ENCODE measurements at regions not wholly inside any gene's neighbourhood (a gene's known extent, or its start where the extent isn't known, plus 50 kb on each side); places are given as distances from the start of the nearest gene placed in this dataset.
A peak's percentile ranks its signal among the peaks of the same experiment; 100 is the strongest.

- H3K27ac ChIP-seq (ENCODE audit: extremely low read depth, low read depth, low read length), result no peak overlapping the region
- TF ChIP-seq ZBTB17 (tag by site-specific recombination; IDR thresholded peaks at IDR 0.05) (0 out of 2 replicates have a peak, but pooled peaks have one; percentile 21), ZIC2 (tag by site-specific recombination; IDR thresholded peaks at IDR 0.05) (no peak), ZNF549 (tag by site-specific recombination; IDR thresholded peaks at IDR 0.05) (no peak), ZNF514 (tag by site-specific recombination; IDR thresholded peaks at IDR 0.05) (no peak), ZNF76 (tag by site-specific recombination; IDR thresholded peaks at IDR 0.05; ENCODE audit: borderline replicate concordance, low read depth) (no peak), ZNF280C (tag by site-specific recombination; IDR thresholded peaks at IDR 0.05) (no peak), ZNF501 (tag by site-specific recombination; IDR thresholded peaks at IDR 0.05) (no peak), FEZF1 (tag by site-specific recombination; IDR thresholded peaks at IDR 0.05) (no peak), ZBTB44 (tag by site-specific recombination; IDR thresholded peaks at IDR 0.05) (0 out of 2 replicates have a peak, but pooled peaks have one; percentile 9), ZSCAN23 (tag by site-specific recombination; IDR thresholded peaks at IDR 0.05) (no peak), ZNF707 (tag by site-specific recombination; IDR thresholded peaks at IDR 0.05) (no peak), ZNF133 (tag by site-specific recombination; IDR thresholded peaks at IDR 0.05) (no peak), ATF2 (tag by site-specific recombination; IDR thresholded peaks at IDR 0.05; ENCODE audit: low read depth) (0 out of 2 replicates have a peak, but pooled peaks have one; percentile 4), ZNF624 (tag by site-specific recombination; IDR thresholded peaks at IDR 0.05) (no peak)
- POLR2A ChIA-PET, result no interaction called here
- H3K4me3 ChIP-seq (ENCODE audit: low read depth, low read length), result no peak overlapping the region
- H3K9me3 ChIP-seq (ENCODE audit: control insufficient read depth, insufficient read depth, low read depth, low read length), result no peaks in the 10 kb centered on the region; the same call in 1 of the 2 replicates
- CTCF ChIA-PET, result interaction anchor here (0.5 to 0.6 kb wide), 3 partner anchors 105 to 489 kb away, joined by 3 to 5 read pairs (median 3); no protein-coding TSS in a partner anchor
- H3K36me3 ChIP-seq (ENCODE audit: control insufficient read depth in 2 of 2, insufficient read depth in 1 of 2, low read length in 2 of 2), result no peaks in the 10 kb centered on the region
- no peaks in the 10 kb centered on the region for H3K4me1 ChIP-seq (ENCODE audit: control insufficient read depth, insufficient read depth, low read length)
Observed at GRCh38 chr2:206368933-206369569, 74.3 kb upstream of the ADAM23 start.

DNA sequence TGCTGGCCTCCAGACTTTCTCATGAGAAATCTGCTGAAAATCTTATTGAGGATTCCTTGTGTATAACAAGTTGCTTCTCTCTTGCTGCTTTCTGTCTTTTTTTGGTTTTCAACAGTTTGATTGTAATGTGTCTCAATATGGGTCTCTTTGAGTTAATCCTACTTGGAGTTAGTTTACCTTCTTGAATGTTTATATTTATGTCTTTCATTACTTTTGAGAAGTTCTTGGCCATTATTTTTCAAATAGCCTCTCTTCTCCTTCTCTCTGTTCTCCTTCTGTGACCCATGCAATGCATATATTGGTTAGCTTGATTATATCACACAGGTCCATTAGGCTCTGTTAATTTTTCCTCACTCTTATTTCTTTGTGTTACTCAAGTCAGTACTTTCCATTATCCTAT, 67.4 kb upstream of the ADAM23 start:
- Histone ChIP-seq H3K9me3 (ENCODE audit: control insufficient read depth, insufficient read depth, low read depth, low read length) (no peaks in the 10 kb centered on the region; the same call in 1 of the 2 replicates), H3K4me1 (ENCODE audit: control insufficient read depth, insufficient read depth, low read length) (no peaks in the 10 kb centered on the region), H3K36me3 (ENCODE audit: control insufficient read depth in 2 of 2, insufficient read depth in 1 of 2, low read length in 2 of 2) (no peaks in the 10 kb centered on the region), H3K4me3 (ENCODE audit: low read depth, low read length) (no peak overlapping the region), H3K27ac (ENCODE audit: extremely low read depth, low read depth, low read length) (no peak overlapping the region)
- CTCF ChIA-PET, result no interaction called here
- POLR2A ChIA-PET, result no interaction called here
- TF ChIP-seq ZNF184 (tag by site-specific recombination; IDR thresholded peaks at IDR 0.05) (no peak), ZNF558 (tag by site-specific recombination; IDR thresholded peaks at IDR 0.05) (peak; percentile 80), ZNF677 (tag by site-specific recombination; IDR thresholded peaks at IDR 0.05) (no peak), PRDM2 (tag by site-specific recombination; IDR thresholded peaks at IDR 0.05; ENCODE audit: borderline replicate concordance) (no peak), SETDB1 (IDR thresholded peaks at IDR 0.05; ENCODE audit: insufficient read length, low read length) (peak; percentile 58)
- TF ChIP-seq, protein P1, sequence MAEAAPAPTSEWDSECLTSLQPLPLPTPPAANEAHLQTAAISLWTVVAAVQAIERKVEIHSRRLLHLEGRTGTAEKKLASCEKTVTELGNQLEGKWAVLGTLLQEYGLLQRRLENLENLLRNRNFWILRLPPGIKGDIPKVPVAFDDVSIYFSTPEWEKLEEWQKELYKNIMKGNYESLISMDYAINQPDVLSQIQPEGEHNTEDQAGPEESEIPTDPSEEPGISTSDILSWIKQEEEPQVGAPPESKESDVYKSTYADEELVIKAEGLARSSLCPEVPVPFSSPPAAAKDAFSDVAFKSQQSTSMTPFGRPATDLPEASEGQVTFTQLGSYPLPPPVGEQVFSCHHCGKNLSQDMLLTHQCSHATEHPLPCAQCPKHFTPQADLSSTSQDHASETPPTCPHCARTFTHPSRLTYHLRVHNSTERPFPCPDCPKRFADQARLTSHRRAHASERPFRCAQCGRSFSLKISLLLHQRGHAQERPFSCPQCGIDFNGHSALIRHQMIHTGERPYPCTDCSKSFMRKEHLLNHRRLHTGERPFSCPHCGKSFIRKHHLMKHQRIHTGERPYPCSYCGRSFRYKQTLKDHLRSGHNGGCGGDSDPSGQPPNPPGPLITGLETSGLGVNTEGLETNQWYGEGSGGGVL (tag by site-specific recombination; IDR thresholded peaks at IDR 0.05), result no peak

All from HEK293 (cell line).